GM23248 (cell line): ENCODE measurements at regions not wholly inside any gene's neighbourhood (a gene's known extent, or its start where the extent isn't known, plus 50 kb on each side); places are given as distances from the start of the nearest gene placed in this dataset.

Experiments used
- DNase-seq: peaks from one replicate; pipeline ENCODE4 v3.0.0-alpha.2; 2015
- H2AFZ ChIP-seq: fragments of 200-600 bp; sonication (generic); 2 replicates; pipeline ENCODE4 v1.6.1; 2016; ENCODE audit warnings: antibody characterized with exemption
- H3F3A ChIP-seq: fragments of 200-600 bp; sonication (generic); 2 replicates; pipeline ENCODE4 v1.6.1; 2016; ENCODE audit warnings: mild to moderate bottlenecking, antibody characterized with exemption, mixed run types; ENCODE audit not compliant: insufficient read depth
- H3K27ac ChIP-seq: fragments of 200-600 bp; sonication (generic); 2 replicates; pipeline ENCODE4 v1.5.1; 2016; ENCODE audit warnings: mild to moderate bottlenecking
- H3K27me3 ChIP-seq: fragments of 200-600 bp; sonication (generic); replicated peaks from 2 replicates; pipeline ENCODE4 v1.6.1; 2016; ENCODE audit warnings: mild to moderate bottlenecking; ENCODE audit not compliant: insufficient read depth
- H3K36me3 ChIP-seq: fragments of 200-600 bp; sonication (generic); 2 replicates; pipeline ENCODE4 v1.6.1; 2016; ENCODE audit warnings: low read depth, mild to moderate bottlenecking
- H3K4me1 ChIP-seq: fragments of 200-600 bp; sonication (generic); 2 replicates; pipeline ENCODE4 v1.6.1; 2016; ENCODE audit warnings: mild to moderate bottlenecking; ENCODE audit not compliant: insufficient read depth
- H3K4me2 ChIP-seq: fragments of 200-600 bp; sonication (generic); one replicate; pipeline ENCODE4 v1.6.1; 2016; ENCODE audit warnings: mild to moderate bottlenecking; ENCODE audit not compliant: unreplicated experiment
- H3K4me3 ChIP-seq: fragments of 200-600 bp; sonication (generic); 2 replicates; pipeline ENCODE4 v1.5.1; 2016; ENCODE audit warnings: mild to moderate bottlenecking
- H3K79me2 ChIP-seq: fragments of 200-600 bp; sonication (generic); 2 replicates; pipeline ENCODE4 v1.6.1; 2016; ENCODE audit warnings: mild to moderate bottlenecking; ENCODE audit not compliant: insufficient read depth
- H3K9ac ChIP-seq: fragments of 200-600 bp; sonication (generic); 2 replicates; pipeline ENCODE4 v1.6.1; 2016; ENCODE audit warnings: mild to moderate bottlenecking
- H3K9me2 ChIP-seq: fragments of 200-600 bp; sonication (generic); 2 replicates; pipeline ENCODE4 v1.6.1; 2016; ENCODE audit warnings: mixed run types, mild to moderate bottlenecking, moderate library complexity; ENCODE audit not compliant: insufficient read depth
- H3K9me3 ChIP-seq: fragments of 200-600 bp; sonication (generic); one replicate; pipeline ENCODE4 v1.6.1; 2017; ENCODE audit warnings: low read depth
- H4K20me1 ChIP-seq: fragments of 200-600 bp; sonication (generic); 2 replicates; pipeline ENCODE4 v1.6.0; 2016; ENCODE audit not compliant: insufficient read depth
- EZH2 ChIP-seq: fragments of 200-600 bp; sonication (generic); IDR thresholded peaks from 2 replicates; pipeline ENCODE4 v1.6.1; 2018; ENCODE audit warnings: antibody characterized with exemption, mild to moderate bottlenecking; ENCODE audit not compliant: insufficient read depth, poor library complexity, severe bottlenecking
- EZH2phosphoT487 ChIP-seq: fragments of 200-600 bp; sonication (generic); IDR thresholded peaks from 2 replicates; pipeline ENCODE4 v1.6.1; 2018; ENCODE audit warnings: antibody characterized with exemption, moderate library complexity, mild to moderate bottlenecking, low read depth; ENCODE audit not compliant: insufficient read depth
- WGBS, 2 experiments: methylation state at CpG; one replicate each; pipeline ENCODE4 v1.1.6; 2015 to 2017; ENCODE audit warnings: low lambda C conversion rate in 2 of 2, low coverage in 1 of 2; ENCODE audit errors: missing lambda C conversion rate in 2 of 2; 5-methylcytosine and 5-hydroxymethylcytosine counted together
- in situ Hi-C: fragments of 300-500 bp; cut with MboI; formaldehyde crosslinking; loops from 2 replicates; pipeline ENCODE4 v1.15.0; 2020

DNA sequence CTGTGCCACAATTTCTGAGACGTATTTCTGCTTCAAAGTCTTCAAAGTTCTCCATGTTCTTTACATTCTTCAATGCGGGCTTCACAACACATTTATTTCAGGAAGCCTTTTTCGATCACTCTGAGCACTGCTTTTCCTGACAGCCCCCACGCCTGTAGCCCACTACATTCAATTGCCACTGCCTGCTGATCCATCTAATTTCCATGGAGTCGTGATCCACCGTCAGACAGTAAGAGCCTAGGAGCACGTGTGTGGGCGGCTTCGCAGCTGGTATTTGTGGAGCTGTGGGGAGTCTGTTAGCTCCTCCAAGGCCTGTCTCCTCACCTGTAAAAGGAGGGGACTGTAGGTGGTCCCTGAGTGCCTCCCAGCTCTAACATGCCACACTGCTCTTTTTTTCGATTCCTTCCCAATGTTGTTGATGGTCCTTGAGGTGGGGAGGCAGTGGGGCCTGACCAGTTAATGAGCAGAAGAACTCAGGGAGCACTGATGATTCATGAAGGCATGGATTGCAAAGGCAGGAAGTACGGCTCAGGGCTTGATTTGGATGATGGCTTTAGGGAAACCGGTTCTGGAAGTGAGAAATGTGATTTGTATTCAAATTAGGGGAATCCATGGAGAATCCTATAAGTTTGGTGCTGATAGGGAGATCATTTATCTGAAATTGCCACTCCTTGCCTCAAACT, 401.1 kb upstream of the PODXL start:
- in situ Hi-C loops, result no loop called here
- Histone ChIP-seq H3K9me3 (no peaks in the 10 kb centered on the region), H3K4me1 (no peaks in the 10 kb centered on the region), H3K27ac (no peak overlapping the region), H3K4me2 (no peak overlapping the region), H3K36me3 (no peaks in the 10 kb centered on the region), H3F3A (no peaks in the 10 kb centered on the region), H3K9ac (no peak overlapping the region), H3K9me2 (no peaks in the 10 kb centered on the region), H3K27me3 (peaks cover 13% of the 10 kb centered on the region; the same call in 1 of the 2 replicates), H3K4me3 (no peak overlapping the region), H2AFZ (no peak overlapping the region), H3K79me2 (no peaks in the 10 kb centered on the region), H4K20me1 (no peaks in the 10 kb centered on the region)
- 59 to 65% methylated on average over 12 of the region's 12 CpGs for WGBS, 2 experiments
- TF ChIP-seq EZH2 (no peak), EZH2phosphoT487 (no peak)
- DNase-seq, result no peak

DNA sequence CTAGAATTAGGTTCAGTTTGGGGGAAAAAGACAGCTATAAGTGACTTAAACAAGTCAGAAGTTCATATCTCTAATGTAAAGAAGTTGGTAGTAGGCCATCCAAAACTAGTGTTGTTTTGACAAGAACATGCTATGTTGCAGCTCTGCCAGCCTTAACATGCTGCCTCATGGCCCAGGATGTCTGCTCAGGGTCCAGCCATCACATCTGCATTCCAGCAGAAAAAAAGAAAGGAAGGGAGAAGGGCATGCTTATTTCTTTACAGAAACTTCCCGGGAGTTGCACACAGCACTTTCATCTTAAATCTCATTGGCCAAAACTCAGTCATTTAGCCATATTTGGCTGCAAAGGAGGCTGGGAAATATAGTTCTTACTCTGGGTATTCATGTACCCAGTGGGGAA, 400.4 kb upstream of the PODXL start:
- Histone ChIP-seq H3K4me2 (no peak overlapping the region), H3K4me1 (no peaks in the 10 kb centered on the region), H3K9ac (no peak overlapping the region), H3K27me3 (peaks cover 8% of the 10 kb centered on the region; the same call in 1 of the 2 replicates), H2AFZ (no peak overlapping the region), H3K4me3 (no peak overlapping the region), H3K9me2 (no peaks in the 10 kb centered on the region), H3K9me3 (no peaks in the 10 kb centered on the region), H4K20me1 (no peaks in the 10 kb centered on the region), H3K36me3 (no peaks in the 10 kb centered on the region), H3K27ac (no peak overlapping the region), H3F3A (no peaks in the 10 kb centered on the region), H3K79me2 (no peaks in the 10 kb centered on the region)
- DNase-seq, result no peak
- TF ChIP-seq EZH2phosphoT487, result no peak
- no peak for TF ChIP-seq EZH2
- in situ Hi-C loops, result no loop called here
- WGBS, 2 experiments, result 50 to 70% methylated on average over 1 of the region's 1 CpG

DNA sequence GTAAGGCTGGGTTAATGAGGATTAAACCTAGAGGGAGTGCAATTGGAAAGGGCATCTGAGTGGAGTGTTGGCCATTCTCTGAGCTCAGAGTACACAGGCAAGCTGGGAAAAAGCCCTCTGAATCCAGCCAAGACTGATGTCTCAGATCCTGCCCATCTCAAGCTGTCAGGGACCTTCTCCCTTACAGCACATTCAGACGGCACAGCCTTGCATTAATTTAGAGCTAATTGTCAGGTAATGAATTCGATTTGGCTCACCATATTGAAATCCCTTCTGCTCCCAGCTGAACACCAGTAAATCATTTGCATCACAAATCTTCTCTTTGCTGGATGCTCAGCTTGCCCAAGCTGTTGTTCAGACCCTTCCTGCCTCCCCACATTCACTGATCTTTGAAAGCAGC, 399.3 kb upstream of the PODXL start:
- Histone ChIP-seq H3K4me2 (no peak overlapping the region), H3K79me2 (no peaks in the 10 kb centered on the region), H3K4me3 (no peak overlapping the region), H2AFZ (no peak overlapping the region), H3K9me2 (no peaks in the 10 kb centered on the region), H3F3A (no peaks in the 10 kb centered on the region), H3K9ac (no peak overlapping the region), H3K36me3 (no peaks in the 10 kb centered on the region), H3K27me3 (peaks cover 7% of the 10 kb centered on the region; the same call in 1 of the 2 replicates), H3K4me1 (no peaks in the 10 kb centered on the region), H3K27ac (no peak overlapping the region), H3K9me3 (no peaks in the 10 kb centered on the region), H4K20me1 (no peaks in the 10 kb centered on the region)
- DNase-seq, result no peak
- TF ChIP-seq EZH2, result no peak
- no peak for TF ChIP-seq EZH2phosphoT487
- WGBS, 2 experiments, result 16 to 34% methylated on average over 2 of the region's 2 CpGs
- in situ Hi-C loops, result no loop called here

DNA sequence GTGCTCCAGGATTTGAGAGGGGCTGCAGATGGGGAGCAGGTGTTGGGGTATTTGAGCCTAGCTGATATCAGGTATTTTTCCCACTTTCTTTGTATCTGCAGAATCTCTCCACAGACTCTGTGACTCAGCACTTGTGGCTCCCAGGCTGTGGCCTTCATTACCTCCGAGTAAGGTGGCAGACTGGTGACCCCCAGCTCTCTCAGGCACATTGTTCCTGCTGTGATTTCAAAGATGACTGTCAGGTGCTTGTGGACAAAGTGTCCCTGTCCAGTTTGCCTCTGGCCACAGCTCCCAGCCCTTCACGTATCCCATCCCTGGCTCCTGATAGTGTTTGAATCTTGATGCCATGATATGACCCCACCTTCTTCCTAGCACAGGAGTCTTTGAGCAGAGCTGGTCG, 396.8 kb upstream of the PODXL start:
- Histone ChIP-seq H3K27me3 (no peaks in the 10 kb centered on the region; the same call in 1 of the 2 replicates), H3K79me2 (no peaks in the 10 kb centered on the region), H3K4me2 (no peak overlapping the region), H3K4me3 (no peak overlapping the region), H3K4me1 (no peaks in the 10 kb centered on the region), H3K9ac (no peak overlapping the region), H3K9me2 (no peaks in the 10 kb centered on the region), H2AFZ (no peak overlapping the region), H3K36me3 (no peaks in the 10 kb centered on the region), H4K20me1 (no peaks in the 10 kb centered on the region), H3K27ac (no peak overlapping the region), H3F3A (no peaks in the 10 kb centered on the region), H3K9me3 (no peaks in the 10 kb centered on the region)
- TF ChIP-seq EZH2phosphoT487, result no peak
- no peak for TF ChIP-seq EZH2
- in situ Hi-C loops, result no loop called here
- 48 to 52% methylated on average over 3 of the region's 3 CpGs for WGBS, 2 experiments
- DNase-seq, result no peak

DNA sequence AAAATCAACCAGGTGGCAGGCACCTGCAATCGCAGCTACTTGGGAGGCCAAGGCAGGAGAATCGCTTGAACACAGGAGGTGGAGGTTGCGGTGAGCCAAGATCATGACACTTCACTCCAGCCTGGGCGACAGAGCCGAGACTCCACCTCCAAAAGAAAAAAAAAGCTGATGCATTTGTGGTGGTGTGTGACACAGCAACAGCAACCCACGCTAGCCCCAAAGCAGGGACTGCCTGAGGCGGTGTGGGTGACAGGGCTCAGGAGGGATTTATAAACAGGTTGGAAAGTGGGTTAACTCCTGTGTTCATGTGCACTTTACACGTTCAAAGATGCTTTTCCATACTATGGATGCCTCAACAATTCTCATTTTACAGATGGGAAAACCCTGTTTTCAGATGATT, 395.9 kb upstream of the PODXL start:
- Histone ChIP-seq H3K27me3 (no peaks in the 10 kb centered on the region; the same call in 1 of the 2 replicates), H3K9ac (no peak overlapping the region), H3K4me2 (no peak overlapping the region), H3K9me3 (no peaks in the 10 kb centered on the region), H3K9me2 (no peaks in the 10 kb centered on the region), H3F3A (no peaks in the 10 kb centered on the region), H3K36me3 (no peaks in the 10 kb centered on the region), H2AFZ (no peak overlapping the region), H4K20me1 (no peaks in the 10 kb centered on the region), H3K27ac (no peak overlapping the region), H3K4me1 (no peaks in the 10 kb centered on the region), H3K4me3 (no peak overlapping the region), H3K79me2 (no peaks in the 10 kb centered on the region)
- no peak for DNase-seq
- no peak for TF ChIP-seq EZH2
- TF ChIP-seq EZH2phosphoT487, result no peak
- in situ Hi-C loops, result no loop called here
- WGBS, 2 experiments, result 68 to 72% methylated on average over 8 of the region's 8 CpGs
